Renal cortex interstitium (tissue), 11 donors: ENCODE measurements at regions not wholly inside any gene's neighbourhood (a gene's known extent, or its start where the extent isn't known, plus 50 kb on each side); places are given as distances from the start of the nearest gene placed in this dataset.
A peak's percentile ranks its signal among the peaks of the same experiment; 100 is the strongest.

Experiments used
- DNase-seq, 11 donors: peaks; one replicate each; pipeline ENCODE4 v3.0.0-alpha.2; 2013; ENCODE audit warnings: low read depth in 9 of 11, low spot score in 4 of 11; ENCODE audit errors: extremely low read depth in 1 of 11

DNA sequence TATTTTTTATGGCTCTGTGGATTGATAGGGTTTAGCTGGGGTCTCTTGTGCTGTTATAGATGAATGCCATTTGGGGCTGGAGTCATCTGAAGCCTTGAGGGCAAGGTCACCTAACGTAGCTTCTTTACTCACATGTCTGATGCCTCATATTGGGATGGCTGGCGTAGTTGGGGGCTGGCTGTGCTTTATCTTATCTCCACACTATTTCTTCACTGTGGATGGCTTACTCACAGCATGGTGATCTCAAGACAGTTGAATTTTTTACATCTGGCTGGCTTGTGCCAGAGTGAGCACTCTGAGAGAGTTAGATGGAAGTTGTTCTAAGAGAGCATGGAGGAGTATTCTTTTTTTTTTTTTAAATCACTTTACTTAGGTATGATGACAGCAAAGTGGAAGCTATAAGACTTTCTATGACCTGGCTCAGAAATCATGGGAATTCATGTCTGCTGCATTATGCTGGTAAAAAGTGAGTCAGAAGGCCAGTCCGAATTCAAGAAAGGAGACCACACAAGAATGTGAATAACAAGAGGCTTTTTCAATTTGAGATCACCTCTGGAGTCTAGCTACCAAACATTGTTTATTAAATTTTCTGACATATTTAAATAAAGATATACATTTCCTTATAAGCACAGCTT lies 252.4 kb upstream of the TPK1 start:
- no peak for DNase-seq

DNA sequence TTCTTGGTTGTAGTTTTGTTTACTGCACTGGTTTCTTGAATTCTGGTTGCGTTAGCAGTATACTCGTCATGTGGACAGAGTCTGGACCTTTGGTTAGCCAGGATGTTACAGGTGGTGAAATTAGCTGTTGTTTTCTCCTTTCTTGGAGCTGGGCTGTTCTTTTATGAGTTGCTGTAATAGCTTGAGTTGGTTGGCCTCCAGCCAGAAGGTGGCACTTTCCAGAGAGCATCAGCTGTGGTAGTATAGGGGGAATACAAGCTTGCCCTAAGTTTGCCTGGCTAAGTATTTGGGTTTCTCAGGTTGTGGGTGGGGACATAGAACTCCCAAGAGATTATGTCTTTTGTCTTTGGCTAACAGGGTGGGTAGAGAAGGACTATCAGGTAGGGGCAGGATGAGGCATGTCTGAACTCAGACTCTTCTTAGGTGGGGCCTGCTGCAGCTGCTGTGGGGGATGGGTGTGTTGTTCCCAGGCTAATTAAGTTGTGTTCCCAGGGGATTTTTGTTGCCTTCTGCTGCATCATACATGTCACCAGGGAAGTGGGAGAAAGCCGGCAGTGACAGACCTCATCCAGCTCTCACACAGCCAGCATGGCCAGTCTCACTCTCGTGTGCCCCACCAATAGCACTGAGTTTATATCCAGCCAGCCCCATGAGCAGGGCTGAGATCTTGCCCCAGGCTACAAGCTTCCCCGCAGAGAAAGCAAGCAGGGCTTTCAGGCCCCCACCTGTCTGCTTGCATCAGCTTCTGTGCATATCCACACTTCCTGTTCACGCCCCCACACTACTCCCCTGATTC lies 246.7 kb upstream of the TPK1 start:
- DNase-seq, result no peak

DNA sequence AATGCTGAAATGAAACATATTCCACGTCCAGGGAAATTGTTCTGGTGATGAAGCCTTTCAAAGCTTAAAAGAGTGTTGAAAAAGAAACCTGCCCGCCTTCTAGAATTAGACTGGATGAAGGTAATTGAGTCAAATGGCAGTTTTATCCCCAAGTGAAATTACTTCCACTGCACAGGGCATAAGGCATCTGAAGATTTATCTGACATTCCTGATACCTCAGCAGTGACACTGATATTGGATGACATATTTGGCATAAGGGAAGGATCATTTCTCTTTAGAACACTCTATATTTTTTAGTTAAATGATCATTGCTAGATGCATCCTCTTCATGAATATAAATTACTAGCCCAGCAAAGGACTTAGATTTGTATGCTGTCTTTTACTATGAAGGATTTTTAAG lies 229.6 kb upstream of the TPK1 start:
- no peak for DNase-seq

DNA sequence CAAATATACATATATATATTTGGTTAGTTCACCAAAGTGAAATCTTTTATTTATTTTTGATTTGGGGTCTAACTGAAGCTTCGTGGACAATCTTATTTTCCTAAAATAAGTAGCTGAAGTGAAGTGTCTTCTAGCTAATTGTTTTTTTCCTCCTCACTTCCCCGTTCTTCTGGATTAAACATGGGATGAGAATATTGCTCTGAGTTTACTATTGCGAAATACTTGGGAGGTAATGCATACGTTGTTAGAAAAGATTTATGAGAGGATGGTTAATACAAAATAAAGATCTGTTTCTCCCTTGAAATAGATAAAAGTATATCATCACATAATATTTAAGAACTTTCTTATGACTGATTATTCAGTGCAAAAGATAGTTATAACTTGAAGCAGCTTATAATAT lies 228.3 kb upstream of the TPK1 start:
- no peak for DNase-seq

DNA sequence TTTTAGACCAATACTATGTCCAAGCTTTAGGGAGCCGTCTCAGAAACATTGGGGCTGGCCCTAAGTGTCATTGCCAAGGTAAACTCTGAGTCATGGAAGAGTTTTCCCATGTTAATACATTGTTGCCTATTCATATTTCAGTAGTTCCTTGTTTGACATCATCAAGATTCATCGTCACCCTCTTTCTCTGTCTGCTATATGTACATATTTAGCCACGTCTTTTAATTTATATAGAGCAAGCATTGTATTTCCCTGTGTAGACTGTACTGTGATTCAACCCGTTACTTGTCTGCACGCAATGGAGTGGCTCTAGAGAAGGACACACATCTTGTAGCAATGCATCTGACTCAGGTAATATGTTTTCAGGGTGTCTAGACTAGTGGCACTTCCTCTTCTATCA lies 217.9 kb upstream of the TPK1 start:
- no peak for DNase-seq

DNA sequence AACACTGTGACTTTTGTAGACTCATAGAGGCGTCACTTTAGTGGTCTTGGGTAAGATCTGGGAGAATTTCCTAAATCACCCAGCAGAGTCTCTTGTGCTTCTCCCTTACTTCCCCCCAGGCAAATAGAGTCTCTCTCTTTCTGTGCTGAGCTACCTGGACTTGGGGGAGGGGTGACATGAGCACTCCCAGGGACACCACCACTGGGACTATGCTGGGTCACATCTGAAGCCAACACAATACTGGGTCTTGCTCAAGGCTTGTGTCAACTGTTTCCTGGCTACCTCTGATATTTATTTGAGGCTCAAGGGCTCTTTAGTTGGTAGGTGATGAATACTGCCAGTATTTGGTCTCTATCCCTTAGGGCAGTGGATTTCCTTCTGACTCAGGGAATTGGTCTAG lies 214.6 kb upstream of the TPK1 start:
- DNase-seq, result no peak

DNA sequence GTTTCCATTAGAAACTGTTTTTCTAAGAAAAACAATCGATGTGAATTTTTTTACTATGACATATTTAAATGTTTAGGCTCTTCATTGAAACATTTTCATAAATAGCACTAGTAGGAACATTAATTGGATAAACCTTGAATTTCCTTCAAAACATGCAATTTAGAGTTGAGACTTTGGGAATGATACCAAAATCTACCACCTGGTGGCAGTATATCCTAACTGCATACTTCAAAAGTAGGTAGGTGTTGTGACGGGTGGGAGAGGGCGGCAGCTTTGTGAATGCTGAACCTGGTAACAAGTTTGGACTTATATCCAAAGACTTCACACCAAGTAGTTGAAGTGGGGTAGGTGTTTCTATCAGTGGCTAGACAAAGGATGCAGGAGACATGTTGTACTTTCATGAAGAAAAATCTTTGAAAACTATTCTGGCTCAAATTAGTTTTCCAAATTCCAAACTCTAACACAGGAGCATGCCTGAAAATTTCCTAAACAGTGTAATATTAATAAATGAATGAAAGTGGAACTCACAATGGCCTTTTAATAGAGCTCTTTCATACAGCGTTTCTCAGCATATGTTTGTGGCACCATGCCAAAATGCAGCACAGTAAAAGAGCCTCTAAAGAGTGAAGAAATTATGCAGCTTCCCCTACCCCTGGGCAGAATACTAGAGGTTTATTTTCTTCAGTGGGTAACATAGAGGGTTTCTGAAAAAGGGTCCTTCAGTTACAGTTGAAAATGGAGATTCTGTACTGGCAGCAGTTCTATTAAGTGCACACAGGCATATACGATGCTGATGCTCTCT lies 201.0 kb upstream of the TPK1 start:
- peak; percentile 22 to 53 (median 35) for DNase-seq

DNA sequence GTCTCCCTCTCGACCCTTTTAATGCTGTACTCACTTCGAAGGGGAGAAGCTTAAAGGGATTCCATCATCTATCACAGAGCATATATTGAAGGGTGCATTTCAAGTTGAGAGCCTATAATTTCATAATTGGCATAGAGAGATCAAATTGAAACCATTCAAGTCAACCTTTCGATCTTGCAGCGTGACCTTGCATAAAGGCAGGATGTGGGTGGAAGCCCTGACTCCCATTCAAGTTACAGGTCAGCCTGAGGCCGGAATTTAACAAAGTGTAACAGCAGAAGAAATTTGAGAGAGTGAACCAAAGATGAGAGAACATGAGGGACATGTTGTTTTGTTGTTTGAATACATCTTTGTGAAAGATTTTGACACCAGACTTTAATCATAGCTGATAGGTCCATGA lies 195.3 kb upstream of the TPK1 start:
- no peak for DNase-seq

DNA sequence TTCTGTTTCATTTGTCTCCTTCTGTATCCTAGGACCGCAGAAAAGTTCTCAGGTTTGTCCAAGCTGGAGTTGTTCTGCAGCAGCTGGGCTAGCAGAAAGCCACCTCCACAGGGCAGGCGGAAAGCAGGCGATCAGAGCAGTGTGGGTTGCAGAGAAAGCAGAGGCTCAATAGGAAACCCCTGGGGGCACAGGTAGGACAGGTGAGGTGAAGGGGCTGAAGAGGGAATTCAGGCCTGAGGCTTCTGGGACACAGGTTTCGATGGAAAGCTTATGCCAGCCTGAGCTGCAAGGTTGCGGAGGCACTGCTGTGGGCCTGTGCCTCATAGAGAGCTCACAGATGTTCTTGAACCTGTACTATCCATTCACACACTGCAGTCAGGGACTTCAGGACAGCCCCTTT lies 194.9 kb upstream of the TPK1 start:
- DNase-seq, result no peak

DNA sequence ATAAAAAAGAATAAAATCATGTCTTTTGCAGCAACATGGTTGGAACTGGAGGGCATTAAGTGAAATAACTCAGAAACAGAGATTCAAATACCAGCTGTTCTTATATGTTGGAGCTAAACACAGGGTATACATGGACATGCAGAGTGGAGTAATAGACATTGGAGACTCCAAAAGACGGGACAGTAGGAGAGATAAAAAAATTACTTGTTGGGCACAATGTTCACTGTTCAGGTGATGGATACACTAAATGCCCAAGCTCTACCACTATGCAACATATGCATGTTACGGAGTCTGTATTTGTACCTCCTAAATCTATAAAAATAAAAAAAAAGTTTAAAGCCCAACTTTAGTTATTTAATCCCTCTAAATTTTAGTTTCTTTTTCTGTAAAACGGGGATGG lies 184.6 kb upstream of the TPK1 start:
- DNase-seq, result no peak

DNA sequence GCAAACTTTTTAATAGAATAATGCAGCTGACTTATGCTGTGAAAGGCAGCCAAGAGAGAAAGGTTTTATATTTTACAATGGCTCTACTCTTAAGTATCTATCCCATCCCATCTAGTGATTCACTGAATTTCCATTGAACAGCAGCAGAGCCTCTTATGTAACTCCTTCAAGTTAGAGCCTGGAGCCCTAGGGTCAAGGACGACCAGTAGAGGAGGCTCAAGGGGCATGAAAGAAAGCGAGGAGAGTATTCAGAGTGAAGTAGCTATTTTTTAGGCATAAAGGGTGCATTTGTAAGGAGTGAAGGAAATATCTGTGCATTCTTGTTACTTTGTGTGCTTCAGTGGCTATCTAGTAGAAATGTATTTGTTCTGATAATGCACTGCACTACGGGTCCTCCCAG lies 180.2 kb upstream of the TPK1 start:
- DNase-seq, result no peak

DNA sequence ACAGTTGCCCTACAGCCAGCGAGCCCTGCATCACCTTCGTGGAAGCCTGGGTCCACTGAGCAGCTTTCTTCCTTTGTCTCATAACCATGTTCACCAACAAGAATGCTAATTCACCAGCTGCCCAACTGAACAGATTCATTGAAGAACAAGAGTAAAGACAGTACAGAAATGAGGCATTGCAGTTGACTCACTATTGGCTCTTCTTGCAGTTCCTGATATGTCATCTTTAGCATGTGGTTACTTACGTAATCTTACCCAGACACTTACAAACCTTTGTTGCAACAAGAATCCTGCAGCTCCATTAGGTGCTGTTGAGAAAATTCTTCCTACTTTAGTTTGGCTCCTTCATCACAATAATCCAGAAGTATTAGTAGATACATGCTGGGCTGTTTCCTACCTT lies 174.0 kb upstream of the TPK1 start:
- no peak for DNase-seq

DNA sequence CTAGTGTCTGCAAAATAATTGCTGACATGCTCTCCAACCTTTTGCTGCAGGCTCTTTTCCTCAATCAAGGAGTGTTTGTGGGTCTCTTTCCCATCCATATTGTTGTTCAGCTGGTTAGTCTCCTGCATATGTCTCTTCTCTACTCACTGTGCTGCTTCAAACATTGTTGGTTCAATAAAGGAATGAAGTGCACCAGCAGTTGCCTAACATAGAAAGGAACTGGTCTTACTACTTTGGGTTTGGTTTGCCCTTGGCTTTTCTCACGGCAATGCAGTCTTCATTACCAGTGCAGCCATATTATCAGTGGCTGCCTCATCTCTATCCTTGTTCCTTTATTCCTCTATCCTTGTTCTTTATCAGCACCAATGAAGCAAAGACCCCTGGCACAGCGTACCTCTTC lies 169.7 kb upstream of the TPK1 start:
- DNase-seq, result no peak

DNA sequence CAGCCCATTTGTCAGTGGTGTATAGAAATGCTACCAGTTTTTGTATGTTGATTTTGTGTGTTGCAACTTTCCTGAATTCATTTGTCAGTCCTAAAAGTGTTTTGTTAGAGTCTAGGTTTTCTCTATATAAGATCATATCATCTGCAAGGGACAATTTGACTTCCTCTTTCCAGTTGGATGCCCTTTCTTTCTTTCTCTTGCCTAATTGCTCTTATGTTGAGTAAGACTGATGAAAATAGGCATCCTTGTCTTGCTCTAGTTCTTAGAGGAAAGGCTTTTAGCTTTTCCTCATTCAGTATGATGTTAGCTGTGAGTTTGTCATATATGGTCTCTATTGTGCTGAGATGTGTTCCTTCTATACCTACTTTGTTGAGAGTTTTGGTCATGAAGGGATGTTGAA lies 161.7 kb upstream of the TPK1 start:
- DNase-seq, result no peak

DNA sequence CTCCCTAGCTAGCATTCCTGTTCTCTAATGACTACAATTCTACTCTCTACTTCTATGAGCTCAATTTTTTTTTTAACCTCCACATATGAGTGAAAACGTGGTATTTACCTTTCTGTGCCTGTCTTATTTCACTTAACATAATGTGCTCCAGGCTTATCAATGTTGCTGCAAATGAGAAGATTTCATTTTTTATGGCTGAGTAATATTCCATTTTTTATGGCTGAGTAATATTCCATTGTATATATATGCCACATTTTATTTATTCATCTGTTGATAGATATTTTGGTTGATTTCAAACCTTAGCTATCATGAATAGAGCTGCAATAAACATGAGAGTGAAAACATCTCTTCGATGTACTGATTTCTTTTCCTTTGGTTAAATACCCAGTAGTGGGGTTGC lies 159.6 kb upstream of the TPK1 start:
- DNase-seq, result no peak

DNA sequence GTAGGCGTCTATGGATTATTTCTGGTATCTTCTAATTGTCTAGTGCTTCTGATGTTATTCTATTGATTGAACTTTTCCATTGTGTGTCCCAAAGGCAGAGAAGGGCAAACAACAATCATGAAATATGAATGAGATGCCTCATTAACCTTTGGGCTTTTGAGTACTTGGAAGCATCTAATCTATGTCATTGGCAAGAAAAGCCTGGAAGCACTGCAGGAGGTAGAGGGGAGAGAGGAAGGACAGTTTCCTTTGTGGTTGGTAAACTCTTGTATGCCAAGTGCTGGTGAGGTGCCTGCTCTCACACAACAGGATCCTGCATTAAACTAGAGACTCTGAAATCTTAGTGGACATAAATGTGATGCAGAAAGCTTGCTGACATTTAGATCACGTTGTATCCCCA lies 155.2 kb upstream of the TPK1 start:
- no peak for DNase-seq

DNA sequence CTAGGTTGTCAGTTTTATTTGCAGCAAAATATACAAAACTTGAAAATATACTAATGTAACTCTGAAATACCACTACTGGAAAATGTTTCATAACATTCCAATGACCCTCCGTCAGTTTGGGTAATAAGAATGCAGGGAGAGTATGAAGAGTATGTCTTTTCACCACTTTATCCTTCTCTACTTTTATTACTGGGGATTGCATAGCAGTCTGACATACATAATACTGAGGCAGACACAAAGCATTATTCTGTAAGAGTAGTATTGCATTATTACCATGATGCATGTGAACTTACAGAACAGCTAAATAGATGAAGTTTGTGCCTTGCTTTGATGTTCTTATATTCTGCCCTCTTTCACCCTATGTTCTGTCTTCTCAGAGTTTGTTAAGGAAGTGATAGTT lies 151.8 kb upstream of the TPK1 start:
- no peak for DNase-seq

DNA sequence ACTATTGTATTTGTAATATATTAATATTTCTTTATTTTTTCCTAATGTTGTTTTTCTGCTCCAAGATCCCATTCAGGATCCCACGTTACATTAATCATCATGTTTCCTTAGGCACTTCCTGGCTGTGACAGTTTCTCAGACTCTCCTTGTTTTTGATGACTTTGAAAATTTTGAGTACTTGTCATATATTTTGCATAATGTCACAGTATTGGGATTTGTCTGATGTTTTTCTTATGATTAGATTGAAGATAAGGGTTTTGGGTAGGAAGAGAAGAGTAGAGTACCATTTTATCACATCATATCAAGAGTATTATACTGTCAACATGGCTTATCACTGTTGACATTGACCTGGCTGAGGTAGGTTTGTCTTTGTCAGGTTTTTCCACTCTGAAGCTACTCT lies 146.3 kb upstream of the TPK1 start:
- DNase-seq, result no peak

DNA sequence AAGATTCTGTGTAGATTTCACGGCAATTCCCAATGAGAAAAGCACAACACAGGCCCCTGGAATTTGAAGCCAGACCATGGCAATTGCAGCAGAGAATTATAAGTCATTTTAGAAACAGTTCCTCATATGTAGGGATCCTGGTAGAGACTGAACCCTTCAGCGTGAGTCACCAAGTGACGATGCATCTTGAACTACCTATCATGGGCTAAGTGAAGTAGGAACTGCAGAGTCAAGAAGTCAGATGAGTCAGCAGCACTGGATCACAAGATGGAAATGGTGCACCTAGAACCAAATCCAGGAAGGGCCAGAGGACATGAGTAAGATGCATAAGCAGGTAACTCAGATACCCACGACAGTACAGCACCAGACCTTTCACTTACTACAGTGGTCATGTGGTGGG lies 140.0 kb upstream of the TPK1 start:
- DNase-seq, result no peak

DNA sequence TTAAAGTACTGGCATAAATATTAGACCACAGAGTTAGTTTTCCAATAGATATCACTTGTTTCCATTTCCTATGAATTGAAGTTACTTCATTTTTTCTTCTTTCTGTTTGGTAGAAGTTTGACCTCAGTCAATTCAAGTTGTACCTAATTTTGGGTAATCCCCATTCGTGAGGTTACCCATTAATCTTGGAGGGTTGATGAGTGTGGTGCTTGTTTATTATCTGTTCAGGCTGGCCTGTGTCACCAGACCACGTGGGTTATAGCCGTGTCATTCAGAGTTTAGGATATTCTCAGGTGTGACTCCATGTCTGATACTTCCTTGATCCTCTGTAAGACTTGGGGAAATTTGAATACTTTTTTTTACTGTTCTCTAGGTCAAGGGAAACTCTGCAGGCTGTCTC lies 133.9 kb upstream of the TPK1 start:
- no peak for DNase-seq
